ENCODE measurements at regions not wholly inside any gene's neighbourhood (a gene's known extent, or its start where the extent isn't known, plus 50 kb on each side); places are given as distances from the start of the nearest gene placed in this dataset.

DNA sequence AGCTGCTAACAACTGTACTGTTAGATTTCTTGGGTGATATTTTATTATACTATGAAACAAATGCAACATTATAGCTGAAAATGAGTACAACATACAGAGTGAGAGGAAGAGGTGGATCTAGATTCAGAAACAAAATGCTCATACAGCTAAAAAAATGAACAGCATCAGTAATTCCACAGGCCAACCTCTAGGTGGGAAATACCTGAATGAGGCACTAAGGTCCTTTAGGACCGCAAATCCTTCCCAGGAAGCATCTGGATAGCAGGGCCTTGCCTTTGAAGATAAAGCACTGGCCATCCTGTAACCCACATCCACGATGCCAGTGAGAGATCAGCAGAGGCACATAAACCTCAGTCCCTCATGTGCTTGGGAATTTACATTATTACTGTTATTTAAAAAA is 310.8 kb downstream of the YTHDC2 start:
- TF ChIP-seq EP300 (IDR thresholded peaks at IDR 0.05): no peak
- TF ChIP-seq, protein P1, sequence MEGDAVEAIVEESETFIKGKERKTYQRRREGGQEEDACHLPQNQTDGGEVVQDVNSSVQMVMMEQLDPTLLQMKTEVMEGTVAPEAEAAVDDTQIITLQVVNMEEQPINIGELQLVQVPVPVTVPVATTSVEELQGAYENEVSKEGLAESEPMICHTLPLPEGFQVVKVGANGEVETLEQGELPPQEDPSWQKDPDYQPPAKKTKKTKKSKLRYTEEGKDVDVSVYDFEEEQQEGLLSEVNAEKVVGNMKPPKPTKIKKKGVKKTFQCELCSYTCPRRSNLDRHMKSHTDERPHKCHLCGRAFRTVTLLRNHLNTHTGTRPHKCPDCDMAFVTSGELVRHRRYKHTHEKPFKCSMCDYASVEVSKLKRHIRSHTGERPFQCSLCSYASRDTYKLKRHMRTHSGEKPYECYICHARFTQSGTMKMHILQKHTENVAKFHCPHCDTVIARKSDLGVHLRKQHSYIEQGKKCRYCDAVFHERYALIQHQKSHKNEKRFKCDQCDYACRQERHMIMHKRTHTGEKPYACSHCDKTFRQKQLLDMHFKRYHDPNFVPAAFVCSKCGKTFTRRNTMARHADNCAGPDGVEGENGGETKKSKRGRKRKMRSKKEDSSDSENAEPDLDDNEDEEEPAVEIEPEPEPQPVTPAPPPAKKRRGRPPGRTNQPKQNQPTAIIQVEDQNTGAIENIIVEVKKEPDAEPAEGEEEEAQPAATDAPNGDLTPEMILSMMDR (IDR thresholded peaks at IDR 0.05): no peak

Measured in tibial nerve (tissue), 4 donors.